Activated naive CD4-positive, alpha-beta T cell treated with anti-CD3 and anti-CD28 coated beads, Interleukin-2, amount 50 U/mL, for 24 hours (primary cell): ENCODE measurements at regions not wholly inside any gene's neighbourhood (a gene's known extent, or its start where the extent isn't known, plus 50 kb on each side); places are given as distances from the start of the nearest gene placed in this dataset.

Experiments
- H3K27ac Mint-ChIP-seq: one replicate; pipeline ENCODE4 v1.8.0; 2021; ENCODE audit warnings: mild to moderate bottlenecking, mixed read lengths
- H3K27me3 Mint-ChIP-seq: one replicate; pipeline ENCODE4 v1.8.0; 2021; ENCODE audit warnings: mixed read lengths
- H3K36me3 Mint-ChIP-seq: one replicate; pipeline ENCODE4 v1.8.0; 2021; ENCODE audit warnings: mixed read lengths
- H3K4me1 Mint-ChIP-seq: one replicate; pipeline ENCODE4 v1.8.0; 2021; ENCODE audit warnings: mixed read lengths
- H3K4me3 Mint-ChIP-seq: one replicate; pipeline ENCODE4 v1.8.0; 2021; ENCODE audit warnings: mild to moderate bottlenecking, mixed read lengths
- H3K9me3 Mint-ChIP-seq: one replicate; pipeline ENCODE4 v1.8.0; 2021; ENCODE audit warnings: mixed read lengths

GRCh38 chr20:58142843-58143185 is 85.6 kb downstream of the ANKRD60 start:
- peaks cover 12% of the 10 kb centered on the region for H3K27me3 Mint-ChIP-seq
- H3K27ac Mint-ChIP-seq, result no peak overlapping the region
- no peaks in the 10 kb centered on the region for H3K9me3 Mint-ChIP-seq
- H3K36me3 Mint-ChIP-seq, result no peaks in the 10 kb centered on the region
- no peak overlapping the region for H3K4me3 Mint-ChIP-seq
- H3K4me1 Mint-ChIP-seq, result no peaks in the 10 kb centered on the region

- Mint-ChIP-seq H3K4me1 (no peaks in the 10 kb centered on the region), H3K27me3 (peaks cover 11% of the 10 kb centered on the region), H3K36me3 (no peaks in the 10 kb centered on the region), H3K27ac (no peak overlapping the region), H3K4me3 (no peak overlapping the region), H3K9me3 (no peaks in the 10 kb centered on the region)
These were observed 86.2 kb downstream of the ANKRD60 start for GRCh38 chr20:58141971-58142842.

GRCh38 chr20:58141496-58141895 is 87.0 kb downstream of the ANKRD60 start:
- Mint-ChIP-seq H3K4me3 (no peak overlapping the region), H3K4me1 (no peaks in the 10 kb centered on the region), H3K27ac (no peak overlapping the region), H3K36me3 (no peaks in the 10 kb centered on the region), H3K9me3 (no peaks in the 10 kb centered on the region), H3K27me3 (peaks cover 10% of the 10 kb centered on the region)

GRCh38 chr20:58140787-58141425 is 87.5 kb downstream of the ANKRD60 start:
- Mint-ChIP-seq H3K27ac (no peak overlapping the region), H3K4me1 (no peaks in the 10 kb centered on the region), H3K36me3 (no peaks in the 10 kb centered on the region), H3K27me3 (peaks cover 14% of the 10 kb centered on the region), H3K4me3 (no peak overlapping the region), H3K9me3 (no peaks in the 10 kb centered on the region)

- Mint-ChIP-seq H3K36me3 (no peaks in the 10 kb centered on the region), H3K27ac (no peak overlapping the region), H3K4me1 (no peaks in the 10 kb centered on the region), H3K9me3 (no peaks in the 10 kb centered on the region), H3K27me3 (peaks cover 15% of the 10 kb centered on the region), H3K4me3 (no peak overlapping the region)
These were observed 88.3 kb downstream of the ANKRD60 start for GRCh38 chr20:58139849-58140786.

- Mint-ChIP-seq H3K4me3 (no peak overlapping the region), H3K4me1 (peaks cover 4% of the 10 kb centered on the region), H3K9me3 (no peaks in the 10 kb centered on the region), H3K27ac (no peak overlapping the region), H3K36me3 (no peaks in the 10 kb centered on the region), H3K27me3 (peaks cover 21% of the 10 kb centered on the region)
These were observed 90.1 kb downstream of the ANKRD60 start for GRCh38 chr20:58138395-58138794.

GRCh38 chr20:58137651-58138265 is 90.7 kb downstream of the ANKRD60 start:
- Mint-ChIP-seq H3K36me3 (no peaks in the 10 kb centered on the region), H3K27me3 (peaks cover 21% of the 10 kb centered on the region), H3K9me3 (no peaks in the 10 kb centered on the region), H3K27ac (no peak overlapping the region), H3K4me1 (peaks cover 4% of the 10 kb centered on the region), H3K4me3 (no peak overlapping the region)

- no peak overlapping the region for H3K4me3 Mint-ChIP-seq
- no peak overlapping the region for H3K27ac Mint-ChIP-seq
- no peaks in the 10 kb centered on the region for H3K9me3 Mint-ChIP-seq
- H3K36me3 Mint-ChIP-seq, result no peaks in the 10 kb centered on the region
- peaks cover 5% of the 10 kb centered on the region for H3K4me1 Mint-ChIP-seq
- peaks cover 21% of the 10 kb centered on the region for H3K27me3 Mint-ChIP-seq
These were observed 91.2 kb downstream of the ANKRD60 start for GRCh38 chr20:58137236-58137635.

GRCh38 chr20:58136149-58136484 is 92.3 kb downstream of the ANKRD60 start:
- Mint-ChIP-seq H3K4me1 (peaks cover 16% of the 10 kb centered on the region), H3K27me3 (peaks cover 29% of the 10 kb centered on the region)

GRCh38 chr20:58135441-58136148 is 92.9 kb downstream of the ANKRD60 start:
- Mint-ChIP-seq H3K9me3 (no peaks in the 10 kb centered on the region), H3K27me3 (peaks cover 29% of the 10 kb centered on the region)

More at GRCh38 chr20:58136149-58136484, 92.3 kb downstream of the ANKRD60 start:
- no peaks in the 10 kb centered on the region for H3K36me3 Mint-ChIP-seq
- no peak overlapping the region for H3K4me3 Mint-ChIP-seq
- no peaks in the 10 kb centered on the region for H3K9me3 Mint-ChIP-seq
- no peak overlapping the region for H3K27ac Mint-ChIP-seq

GRCh38 chr20:58133020-58133808 is 95.2 kb downstream of the ANKRD60 start:
- Mint-ChIP-seq H3K9me3 (no peaks in the 10 kb centered on the region), H3K27me3 (peaks cover 40% of the 10 kb centered on the region), H3K27ac (no peak overlapping the region), H3K4me3 (no peak overlapping the region), H3K4me1 (peaks cover 16% of the 10 kb centered on the region), H3K36me3 (no peaks in the 10 kb centered on the region)

More at GRCh38 chr20:58135441-58136148, 92.9 kb downstream of the ANKRD60 start:
- Mint-ChIP-seq H3K4me1 (peaks cover 16% of the 10 kb centered on the region), H3K27ac (no peak overlapping the region), H3K4me3 (no peak overlapping the region), H3K36me3 (no peaks in the 10 kb centered on the region)

GRCh38 chr20:58131551-58132142 is 96.8 kb downstream of the ANKRD60 start:
- Mint-ChIP-seq H3K27ac (no peak overlapping the region), H3K36me3 (no peaks in the 10 kb centered on the region), H3K4me3 (no peak overlapping the region), H3K9me3 (no peaks in the 10 kb centered on the region), H3K4me1 (peaks cover 16% of the 10 kb centered on the region), H3K27me3 (peaks cover 40% of the 10 kb centered on the region)

GRCh38 chr20:58131151-58131550 is 97.3 kb downstream of the ANKRD60 start:
- Mint-ChIP-seq H3K36me3 (no peaks in the 10 kb centered on the region), H3K27me3 (peaks cover 38% of the 10 kb centered on the region), H3K4me3 (no peak overlapping the region), H3K27ac (no peak overlapping the region), H3K9me3 (no peaks in the 10 kb centered on the region), H3K4me1 (peaks cover 16% of the 10 kb centered on the region)

GRCh38 chr20:58130581-58130980 is 97.9 kb downstream of the ANKRD60 start:
- H3K4me1 Mint-ChIP-seq, result peaks cover 16% of the 10 kb centered on the region
- no peak overlapping the region for H3K27ac Mint-ChIP-seq
- no peak overlapping the region for H3K4me3 Mint-ChIP-seq
- H3K9me3 Mint-ChIP-seq, result no peaks in the 10 kb centered on the region
- peaks cover 35% of the 10 kb centered on the region for H3K27me3 Mint-ChIP-seq
- H3K36me3 Mint-ChIP-seq, result no peaks in the 10 kb centered on the region
